ENCODE measurements at regions not wholly inside any gene's neighbourhood (a gene's known extent, or its start where the extent isn't known, plus 50 kb on each side); places are given as distances from the start of the nearest gene placed in this dataset.

DNA sequence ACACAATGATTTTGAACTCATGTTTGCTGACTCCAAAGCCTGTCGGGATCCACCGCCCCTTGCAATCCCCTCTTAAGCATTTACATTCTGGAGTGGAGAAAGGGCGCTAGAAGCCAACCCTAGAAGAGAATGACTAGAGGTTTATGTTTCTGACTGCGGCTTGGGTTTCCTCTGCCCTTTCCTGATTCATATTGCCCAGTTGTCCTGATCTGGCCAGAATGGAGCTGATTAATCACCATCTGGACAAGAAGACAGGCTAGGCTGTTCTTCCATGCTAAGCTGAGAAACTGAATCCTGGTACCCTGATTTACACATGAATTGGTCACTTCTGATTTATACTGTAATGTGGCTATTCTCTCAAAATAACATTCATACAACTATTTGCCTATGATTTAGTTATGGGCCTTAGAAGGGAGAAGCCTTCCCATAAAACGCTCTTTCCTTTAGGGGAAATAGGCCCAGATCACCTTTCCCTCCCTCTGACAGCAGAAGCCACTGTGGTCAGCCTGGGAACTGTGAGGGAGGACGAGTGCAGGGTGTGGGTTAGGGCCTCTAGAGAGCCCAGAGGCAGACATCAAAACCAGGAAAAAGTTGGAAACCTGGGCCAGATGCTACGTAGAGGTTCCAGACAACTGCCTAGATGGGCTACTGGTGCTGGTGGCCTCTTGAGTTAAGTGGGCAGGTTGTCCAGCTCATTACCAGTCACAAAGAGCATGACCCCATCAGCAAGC is 199.2 kb upstream of the PRDM1 start:
- intact Hi-C loops (cut with DNase I): no loop called here
- DNase-seq (ENCODE audit: low spot score): no peak

DNA sequence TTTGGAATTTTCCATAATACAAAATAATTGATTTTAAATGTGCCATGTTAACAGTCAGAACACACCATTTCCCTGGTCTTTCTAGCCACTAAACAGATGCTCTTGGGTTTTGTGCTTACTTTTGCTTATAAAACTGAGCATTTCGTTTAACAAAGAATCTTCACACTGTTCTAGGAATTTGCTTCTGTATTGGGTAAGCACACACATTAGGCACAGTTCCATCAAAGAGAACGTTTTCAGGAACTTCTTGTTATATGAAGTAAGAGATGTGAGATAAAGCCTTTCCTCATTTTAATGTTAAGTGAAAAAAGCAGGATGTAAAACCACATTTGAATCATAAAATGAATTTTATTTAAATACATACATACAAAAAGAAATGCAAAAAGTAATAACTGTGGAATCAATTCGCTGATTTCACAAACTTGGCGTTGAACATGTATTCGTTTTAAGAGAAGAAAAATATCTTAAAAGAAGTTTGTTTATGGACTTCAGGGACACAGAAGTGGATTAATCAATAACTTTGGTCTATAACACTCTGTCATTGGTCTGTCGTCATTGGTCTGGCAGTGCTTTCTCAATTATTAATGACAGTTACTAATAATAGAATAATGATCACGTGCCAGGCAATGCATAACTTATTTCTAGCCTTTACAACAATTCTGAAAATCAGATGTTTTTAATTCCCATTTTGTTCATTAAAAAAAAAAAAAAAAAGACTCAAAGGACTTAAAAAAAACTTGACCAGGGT is 199.9 kb upstream of the PRDM1 start:
- no peak for DNase-seq (ENCODE audit: low spot score)
- intact Hi-C loops (cut with DNase I): no loop called here

DNA sequence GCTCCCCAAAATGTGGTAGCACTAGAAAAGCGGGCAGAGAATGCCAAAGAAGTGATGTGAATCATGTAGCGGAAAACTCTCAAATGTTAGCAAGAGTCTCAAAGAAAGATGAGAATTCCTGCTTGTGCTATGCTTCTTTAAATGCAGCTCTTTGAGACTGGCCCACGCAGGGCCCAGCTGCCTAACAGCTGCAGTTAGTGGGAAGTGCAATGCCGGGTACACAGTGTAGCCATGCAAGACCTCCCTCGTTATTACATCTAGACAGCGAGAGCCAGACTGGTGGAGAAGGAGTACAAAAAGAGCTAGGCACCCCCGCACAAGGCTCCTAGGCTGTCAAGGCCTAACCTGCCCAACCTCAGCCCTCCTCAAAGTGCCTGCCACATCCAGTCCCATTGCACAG is 201.7 kb upstream of the PRDM1 start:
- intact Hi-C loops (cut with DNase I): no loop called here
- no peak for DNase-seq (ENCODE audit: low spot score)

DNA sequence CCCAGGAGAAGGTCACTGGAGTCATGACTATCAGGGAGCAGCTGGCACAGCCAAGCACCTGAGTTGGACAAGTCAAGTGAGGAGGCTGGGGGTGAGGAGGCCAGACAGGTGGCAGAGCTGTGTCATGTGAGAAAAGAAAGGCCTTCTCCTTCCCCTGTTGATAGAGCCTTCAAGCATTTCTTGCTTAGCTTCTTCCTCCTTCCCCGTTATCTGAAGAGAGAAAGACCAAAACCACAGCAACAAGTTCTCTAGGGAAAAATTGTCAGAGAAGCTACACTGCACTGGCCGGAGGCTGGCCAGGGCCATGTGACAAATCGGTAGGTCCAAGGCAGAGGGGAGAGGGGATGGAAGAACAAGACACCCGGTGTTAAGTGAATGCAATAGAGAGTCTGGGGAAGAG is 202.1 kb upstream of the PRDM1 start:
- intact Hi-C loops (cut with DNase I): no loop called here
- DNase-seq (ENCODE audit: low spot score): no peak

- DNase-seq (ENCODE audit: low spot score): no peak
- intact Hi-C loops (cut with DNase I): no loop called here
These were observed 203.3 kb upstream of the PRDM1 start for GRCh38 chr6:105882828-105883227.

DNA sequence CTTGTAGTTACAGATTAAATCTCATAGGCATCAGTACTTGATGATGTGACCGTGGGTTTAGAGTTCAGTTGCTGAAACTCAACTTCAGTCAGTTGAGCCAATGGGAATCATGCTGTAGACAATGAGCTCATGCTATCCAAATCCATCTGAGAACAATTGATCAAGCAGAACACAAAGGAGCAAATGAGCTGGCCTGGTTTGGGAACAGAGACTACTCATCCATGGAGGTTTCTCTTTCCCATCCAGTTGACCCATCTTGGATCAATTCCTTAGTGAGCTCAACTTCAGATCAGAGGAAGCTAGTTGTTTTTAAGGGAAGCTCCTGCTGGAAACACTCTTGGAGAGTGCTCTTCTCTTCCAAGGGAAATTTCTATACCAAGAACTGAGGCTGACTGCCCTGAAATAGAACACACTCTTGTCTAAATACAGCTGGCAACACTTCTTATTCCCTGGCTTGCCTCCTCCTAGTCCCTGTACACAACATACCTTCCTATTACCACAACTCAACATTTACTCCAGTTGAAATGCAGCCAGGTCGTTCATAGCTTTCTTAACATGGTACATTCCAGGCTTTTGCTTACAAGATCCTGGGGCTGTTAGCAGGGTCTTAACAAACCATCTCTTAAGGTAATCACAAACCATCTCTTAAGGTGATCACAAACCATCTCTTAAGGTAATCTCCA is 203.9 kb upstream of the PRDM1 start:
- DNase-seq (ENCODE audit: low spot score): no peak
- intact Hi-C loops (cut with DNase I): no loop called here

DNA sequence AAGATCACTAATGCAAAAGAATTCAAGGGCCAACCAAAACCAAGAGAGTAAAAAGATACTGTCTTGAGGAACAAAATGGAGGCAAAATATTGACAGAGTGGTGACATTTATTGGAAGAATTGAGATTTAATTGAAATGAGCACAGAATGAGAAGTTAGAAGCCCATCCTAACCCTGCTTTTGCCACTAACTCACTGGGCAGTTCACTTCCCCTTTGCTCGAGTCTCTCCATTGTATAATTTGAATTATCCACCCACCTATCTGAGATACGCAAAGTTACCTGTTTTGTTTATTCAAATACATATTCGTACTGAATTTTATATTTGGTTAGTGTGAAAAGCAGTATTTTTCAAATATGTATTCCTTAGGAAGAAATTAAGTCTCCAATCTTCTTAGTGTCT is 204.5 kb upstream of the PRDM1 start:
- intact Hi-C loops (cut with DNase I): no loop called here
- no peak for DNase-seq (ENCODE audit: low spot score)

- intact Hi-C loops (cut with DNase I): no loop called here
- no peak for DNase-seq (ENCODE audit: low spot score)
These were observed 206.1 kb upstream of the PRDM1 start for GRCh38 chr6:105880030-105880492.

GRCh38 chr6:105879146-105879545 is 207.0 kb upstream of the PRDM1 start:
- intact Hi-C loops (cut with DNase I): no loop called here
- no peak for DNase-seq (ENCODE audit: low spot score)

DNA sequence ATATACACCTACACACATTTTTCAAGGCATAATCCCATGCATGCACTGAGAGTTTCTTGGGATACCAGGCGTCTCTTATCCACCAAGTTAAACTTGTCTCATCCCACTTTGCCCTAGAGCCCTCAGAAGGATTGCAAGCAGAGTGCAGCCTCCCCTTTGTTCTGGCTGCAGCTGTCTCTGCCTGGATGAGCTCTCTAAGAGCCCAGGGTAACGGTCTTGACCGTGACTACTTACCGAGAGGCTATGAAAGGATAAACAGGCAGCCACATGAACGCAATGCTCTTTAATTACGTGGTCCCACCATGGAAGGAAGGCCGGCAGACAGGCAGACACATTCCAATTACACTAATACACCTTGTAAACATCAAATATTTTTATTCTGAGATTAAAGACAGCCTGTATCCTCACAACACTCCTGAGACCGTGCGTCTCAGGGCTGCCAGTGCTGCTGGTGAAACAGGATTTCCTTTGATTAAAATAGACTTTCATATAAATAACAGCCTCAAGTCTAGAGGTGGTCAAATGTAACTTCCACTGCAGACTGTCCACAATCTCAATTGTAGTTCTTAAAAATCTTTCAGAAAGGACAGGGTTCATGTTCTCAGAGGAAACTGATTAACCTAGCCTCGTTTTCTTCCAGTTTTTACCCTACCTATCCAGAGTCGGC is 210.0 kb upstream of the PRDM1 start:
- intact Hi-C loops (cut with DNase I): no loop called here
- DNase-seq (ENCODE audit: low spot score): no peak

GRCh38 chr6:105874835-105875626 is 211.1 kb upstream of the PRDM1 start:
- no peak for DNase-seq (ENCODE audit: low spot score)
- intact Hi-C loops (cut with DNase I): no loop called here

GRCh38 chr6:105873799-105874198 is 212.3 kb upstream of the PRDM1 start:
- intact Hi-C loops (cut with DNase I): no loop called here

GRCh38 chr6:105873211-105873704 is 212.9 kb upstream of the PRDM1 start:
- no peak for DNase-seq (ENCODE audit: low spot score)
- intact Hi-C loops (cut with DNase I): no loop called here

More at GRCh38 chr6:105873799-105874198, 212.3 kb upstream of the PRDM1 start:
- DNase-seq (ENCODE audit: low spot score): no peak

DNA sequence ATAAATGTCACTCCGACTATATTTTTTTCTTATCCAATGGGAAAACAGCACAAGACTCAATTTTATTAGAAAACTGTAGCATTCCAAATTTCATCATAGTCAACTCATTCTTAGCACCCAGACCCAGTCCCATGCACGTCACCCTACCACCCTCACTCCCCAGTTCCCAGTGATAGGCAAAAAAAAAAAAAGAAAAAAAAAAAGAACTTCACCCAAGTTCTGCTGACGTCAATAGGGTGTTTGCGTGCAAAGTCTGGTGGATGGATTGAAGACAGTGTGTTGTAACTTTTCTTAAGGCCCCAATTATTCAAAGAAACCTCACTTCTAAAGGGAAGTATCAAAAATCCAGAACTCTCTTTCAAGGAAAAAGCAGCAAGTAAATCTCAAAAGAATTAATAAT is 213.9 kb upstream of the PRDM1 start:
- intact Hi-C loops (cut with DNase I): no loop called here
- no peak for DNase-seq (ENCODE audit: low spot score)

- intact Hi-C loops (cut with DNase I): no loop called here
- no peak for DNase-seq (ENCODE audit: low spot score)
These were observed 214.6 kb upstream of the PRDM1 start for GRCh38 chr6:105871542-105871941.

GRCh38 chr6:105869835-105870440 is 216.2 kb upstream of the PRDM1 start:
- no peak for DNase-seq (ENCODE audit: low spot score)
- intact Hi-C loops (cut with DNase I): no loop called here

- intact Hi-C loops (cut with DNase I): no loop called here
- no peak for DNase-seq (ENCODE audit: low spot score)
These were observed 217.2 kb upstream of the PRDM1 start for GRCh38 chr6:105868823-105869460.

DNA sequence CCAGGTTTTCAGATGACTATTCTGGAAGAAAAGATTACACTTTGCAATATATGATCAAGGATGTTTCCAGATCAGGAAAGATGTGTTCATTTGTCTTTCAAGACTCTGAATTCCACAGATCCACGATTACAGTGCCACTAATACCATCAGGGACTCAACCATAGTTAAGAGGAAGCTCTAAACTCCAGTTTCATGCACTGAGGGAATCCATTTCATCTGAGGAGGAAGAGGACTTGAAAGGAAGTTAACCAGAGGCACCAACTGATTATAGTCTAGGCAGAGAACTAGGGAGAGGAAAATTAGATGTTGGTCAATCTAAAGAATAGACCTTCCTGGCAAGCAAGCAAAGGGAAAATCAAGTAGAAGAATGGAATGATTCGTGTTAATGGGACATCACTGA is 218.3 kb upstream of the PRDM1 start:
- intact Hi-C loops (cut with DNase I): no loop called here
- DNase-seq (ENCODE audit: low spot score): no peak

Data from cardiac septum (tissue), 1 donor.